ENCODE measurements at regions not wholly inside any gene's neighbourhood (a gene's known extent, or its start where the extent isn't known, plus 50 kb on each side); places are given as distances from the start of the nearest gene placed in this dataset.

DNA sequence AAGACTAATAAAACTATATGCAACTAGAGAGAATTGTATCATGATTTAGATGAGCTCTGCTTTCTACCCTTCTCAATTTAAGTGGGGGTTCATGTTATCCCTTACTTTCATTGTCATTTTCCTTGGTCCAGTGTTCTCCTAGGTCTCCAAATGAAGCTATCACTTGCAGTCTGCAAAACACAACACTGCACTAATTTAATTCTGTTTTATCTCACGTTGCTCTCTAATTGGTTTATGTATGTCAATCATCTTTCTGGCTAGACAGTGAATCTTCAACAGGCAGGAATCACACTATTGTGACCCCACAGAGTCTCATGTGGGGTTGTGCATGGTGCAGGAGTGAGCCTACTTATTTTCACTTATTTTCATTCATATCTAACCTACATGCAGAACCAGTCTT lies 348.3 kb upstream of the SYT4 start:
- Histone ChIP-seq H3K4me3 (ENCODE audit: low read depth, low read length) (no peak overlapping the region), H2AFZ (no peak overlapping the region), H3K36me3 (ENCODE audit: control insufficient read depth, insufficient read depth, low read length) (no peaks in the 10 kb centered on the region), H3K79me2 (no peaks in the 10 kb centered on the region), H3K4me1 (no peaks in the 10 kb centered on the region), H3K9me3 (ENCODE audit: control insufficient read depth, low read length) (no peaks in the 10 kb centered on the region), H3K4me2 (ENCODE audit: low read length) (no peak overlapping the region), H3K27ac (no peak overlapping the region), H3K9ac (no peak overlapping the region), H3K27me3 (ENCODE audit: control insufficient read depth, insufficient read depth, low read length) (no peaks in the 10 kb centered on the region)
- TF ChIP-seq, protein P1, sequence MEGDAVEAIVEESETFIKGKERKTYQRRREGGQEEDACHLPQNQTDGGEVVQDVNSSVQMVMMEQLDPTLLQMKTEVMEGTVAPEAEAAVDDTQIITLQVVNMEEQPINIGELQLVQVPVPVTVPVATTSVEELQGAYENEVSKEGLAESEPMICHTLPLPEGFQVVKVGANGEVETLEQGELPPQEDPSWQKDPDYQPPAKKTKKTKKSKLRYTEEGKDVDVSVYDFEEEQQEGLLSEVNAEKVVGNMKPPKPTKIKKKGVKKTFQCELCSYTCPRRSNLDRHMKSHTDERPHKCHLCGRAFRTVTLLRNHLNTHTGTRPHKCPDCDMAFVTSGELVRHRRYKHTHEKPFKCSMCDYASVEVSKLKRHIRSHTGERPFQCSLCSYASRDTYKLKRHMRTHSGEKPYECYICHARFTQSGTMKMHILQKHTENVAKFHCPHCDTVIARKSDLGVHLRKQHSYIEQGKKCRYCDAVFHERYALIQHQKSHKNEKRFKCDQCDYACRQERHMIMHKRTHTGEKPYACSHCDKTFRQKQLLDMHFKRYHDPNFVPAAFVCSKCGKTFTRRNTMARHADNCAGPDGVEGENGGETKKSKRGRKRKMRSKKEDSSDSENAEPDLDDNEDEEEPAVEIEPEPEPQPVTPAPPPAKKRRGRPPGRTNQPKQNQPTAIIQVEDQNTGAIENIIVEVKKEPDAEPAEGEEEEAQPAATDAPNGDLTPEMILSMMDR (IDR thresholded peaks at IDR 0.05), result no peak

DNA sequence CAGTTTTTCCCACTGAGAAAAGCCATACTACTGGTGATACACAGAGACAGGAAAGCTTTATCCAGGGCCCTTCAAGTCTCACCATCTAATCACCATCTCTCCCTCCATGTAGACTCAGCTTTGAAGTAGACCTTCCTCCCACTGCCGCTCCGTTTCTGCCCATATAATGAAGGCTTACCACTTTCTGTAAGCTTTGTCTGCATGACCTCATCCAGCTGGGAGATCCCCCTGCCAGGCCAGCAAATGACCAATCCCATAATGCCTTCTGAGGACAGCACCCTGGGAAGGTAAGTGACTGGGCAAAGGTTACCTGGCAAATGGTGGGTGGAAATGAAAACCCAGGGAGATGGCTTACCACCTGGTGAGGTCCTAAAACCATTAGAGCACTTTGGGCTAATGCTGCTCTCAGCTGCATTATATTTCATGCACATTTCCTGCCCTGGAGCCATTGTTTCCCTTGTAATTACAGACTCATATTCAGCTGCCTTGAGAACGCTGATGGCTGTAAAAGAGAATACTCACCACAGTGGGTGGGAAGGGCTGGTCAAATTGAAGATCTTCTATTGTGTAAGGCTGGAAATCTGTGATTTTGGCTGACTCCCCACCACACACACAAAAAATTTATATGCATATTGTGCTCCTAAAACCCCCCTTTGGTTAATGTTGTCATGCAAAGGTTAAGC lies 350.7 kb upstream of the SYT4 start:
- no peaks in the 10 kb centered on the region for H3K4me1 ChIP-seq
- no peaks in the 10 kb centered on the region for H3K79me2 ChIP-seq
- H3K27me3 ChIP-seq (ENCODE audit: control insufficient read depth, insufficient read depth, low read length), result no peaks in the 10 kb centered on the region
- TF ChIP-seq, protein P1 (IDR thresholded peaks at IDR 0.05), result no peak
- no peak overlapping the region for H3K4me3 ChIP-seq (ENCODE audit: low read depth, low read length)
- no peak overlapping the region for H2AFZ ChIP-seq
- H3K9ac ChIP-seq, result no peak overlapping the region
- H3K36me3 ChIP-seq (ENCODE audit: control insufficient read depth, insufficient read depth, low read length), result no peaks in the 10 kb centered on the region
- H3K27ac ChIP-seq, result no peak overlapping the region
- H3K4me2 ChIP-seq (ENCODE audit: low read length), result no peak overlapping the region
- no peaks in the 10 kb centered on the region for H3K9me3 ChIP-seq (ENCODE audit: control insufficient read depth, low read length)

DNA sequence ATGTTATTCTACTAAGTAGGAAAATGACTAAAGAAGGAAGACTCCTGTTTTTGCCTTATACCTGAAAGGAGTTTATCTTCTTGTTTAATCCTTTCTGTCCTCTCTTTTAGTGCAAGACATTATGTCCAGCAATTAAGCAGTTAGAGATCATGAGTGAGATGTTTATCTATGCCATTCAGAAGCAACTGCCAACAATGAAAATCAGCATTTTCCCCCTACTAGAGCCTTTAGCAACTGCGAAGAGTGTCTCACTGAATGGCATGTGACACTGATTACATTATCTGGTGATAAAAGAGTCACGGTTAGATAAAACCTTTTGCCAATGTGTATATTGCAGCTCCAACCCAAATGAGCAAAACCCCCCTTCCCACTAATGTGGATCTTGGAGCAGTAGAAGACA lies 357.7 kb upstream of the SYT4 start:
- Histone ChIP-seq H3K36me3 (ENCODE audit: control insufficient read depth, insufficient read depth, low read length) (no peaks in the 10 kb centered on the region), H3K4me1 (no peaks in the 10 kb centered on the region), H3K9ac (no peak overlapping the region), H3K9me3 (ENCODE audit: control insufficient read depth, low read length) (no peaks in the 10 kb centered on the region), H3K79me2 (no peaks in the 10 kb centered on the region), H2AFZ (no peak overlapping the region), H3K27me3 (ENCODE audit: control insufficient read depth, insufficient read depth, low read length) (no peaks in the 10 kb centered on the region), H3K4me3 (ENCODE audit: low read depth, low read length) (no peak overlapping the region), H3K4me2 (ENCODE audit: low read length) (no peak overlapping the region), H3K27ac (no peak overlapping the region)
- TF ChIP-seq, protein P1 (IDR thresholded peaks at IDR 0.05), result no peak

DNA sequence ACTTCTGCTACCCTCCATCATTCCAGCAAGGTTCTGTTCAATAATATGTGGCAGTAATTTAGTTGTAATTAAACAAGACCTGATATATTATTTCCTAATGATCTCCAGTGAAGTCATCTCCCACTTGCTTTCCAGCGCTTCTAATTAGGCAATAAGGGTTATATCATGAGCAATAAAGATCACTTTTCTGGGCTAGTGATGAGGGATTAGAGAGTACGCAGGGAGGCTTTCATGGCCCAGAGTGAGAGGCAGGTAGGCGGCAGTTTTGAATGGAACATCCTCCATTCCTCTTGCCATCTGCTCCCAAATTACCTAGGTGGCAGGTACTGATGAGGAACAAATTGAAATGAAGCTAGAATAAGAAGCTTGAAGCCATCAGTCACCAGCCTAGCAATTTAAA lies 358.1 kb upstream of the SYT4 start:
- Histone ChIP-seq H3K27ac (no peak overlapping the region), H3K9ac (no peak overlapping the region)

More for the DNA sequence above, 358.1 kb upstream of the SYT4 start:
- TF ChIP-seq, protein P1 (IDR thresholded peaks at IDR 0.05), result no peak
- Histone ChIP-seq H3K79me2 (no peaks in the 10 kb centered on the region), H3K36me3 (ENCODE audit: control insufficient read depth, insufficient read depth, low read length) (no peaks in the 10 kb centered on the region), H3K9me3 (ENCODE audit: control insufficient read depth, low read length) (no peaks in the 10 kb centered on the region), H2AFZ (no peak overlapping the region), H3K4me3 (ENCODE audit: low read depth, low read length) (no peak overlapping the region), H3K4me1 (no peaks in the 10 kb centered on the region), H3K27me3 (ENCODE audit: control insufficient read depth, insufficient read depth, low read length) (no peaks in the 10 kb centered on the region), H3K4me2 (ENCODE audit: low read length) (no peak overlapping the region)
